Choroid plexus epithelial cell (primary cell): ENCODE measurements at regions not wholly inside any gene's neighbourhood (a gene's known extent, or its start where the extent isn't known, plus 50 kb on each side); places are given as distances from the start of the nearest gene placed in this dataset.
A peak's percentile ranks its signal among the peaks of the same experiment; 100 is the strongest.

ENCODE experiments used
- DNase-seq: peaks from one replicate; pipeline ENCODE4 v3.0.0-alpha.2; 2010; ENCODE audit warnings: low read depth
- H3K4me3 ChIP-seq: 2 replicates; pipeline ENCODE4 v1.5.1; 2011; ENCODE audit warnings: low read depth, mild to moderate bottlenecking, control low read depth, low read length, moderate library complexity
- TF ChIP-seq, protein P1 (sequence below): conservative IDR thresholded peaks from 2 replicates; pipeline ENCODE4 v1.5.1; 2011; ENCODE audit warnings: low read depth, mild to moderate bottlenecking, control low read depth, inconsistent platforms, low read length, moderate library complexity

DNA sequence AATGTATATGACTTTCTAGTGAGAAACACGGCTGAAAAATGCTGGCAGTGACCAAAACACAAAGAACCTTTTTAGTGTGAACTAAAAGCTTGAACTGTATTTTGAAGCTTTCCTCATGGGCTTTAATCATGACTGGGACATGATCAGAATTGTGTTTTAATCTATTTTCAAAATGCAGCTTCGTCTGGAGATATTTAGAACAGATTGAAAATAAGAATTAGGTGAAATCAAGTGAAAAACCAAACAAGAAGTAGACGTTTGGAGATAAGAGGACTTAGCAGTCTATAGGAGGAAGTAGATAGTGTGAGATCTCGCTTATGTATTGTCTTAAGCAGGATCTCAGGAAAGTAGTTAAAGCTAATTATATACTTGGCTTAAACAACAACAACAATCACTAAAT is 865.4 kb upstream of the MBL2 start:
- H3K4me3 ChIP-seq, result no peak overlapping the region
- TF ChIP-seq, protein P1, sequence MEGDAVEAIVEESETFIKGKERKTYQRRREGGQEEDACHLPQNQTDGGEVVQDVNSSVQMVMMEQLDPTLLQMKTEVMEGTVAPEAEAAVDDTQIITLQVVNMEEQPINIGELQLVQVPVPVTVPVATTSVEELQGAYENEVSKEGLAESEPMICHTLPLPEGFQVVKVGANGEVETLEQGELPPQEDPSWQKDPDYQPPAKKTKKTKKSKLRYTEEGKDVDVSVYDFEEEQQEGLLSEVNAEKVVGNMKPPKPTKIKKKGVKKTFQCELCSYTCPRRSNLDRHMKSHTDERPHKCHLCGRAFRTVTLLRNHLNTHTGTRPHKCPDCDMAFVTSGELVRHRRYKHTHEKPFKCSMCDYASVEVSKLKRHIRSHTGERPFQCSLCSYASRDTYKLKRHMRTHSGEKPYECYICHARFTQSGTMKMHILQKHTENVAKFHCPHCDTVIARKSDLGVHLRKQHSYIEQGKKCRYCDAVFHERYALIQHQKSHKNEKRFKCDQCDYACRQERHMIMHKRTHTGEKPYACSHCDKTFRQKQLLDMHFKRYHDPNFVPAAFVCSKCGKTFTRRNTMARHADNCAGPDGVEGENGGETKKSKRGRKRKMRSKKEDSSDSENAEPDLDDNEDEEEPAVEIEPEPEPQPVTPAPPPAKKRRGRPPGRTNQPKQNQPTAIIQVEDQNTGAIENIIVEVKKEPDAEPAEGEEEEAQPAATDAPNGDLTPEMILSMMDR, result no peak
- DNase-seq, result no peak

DNA sequence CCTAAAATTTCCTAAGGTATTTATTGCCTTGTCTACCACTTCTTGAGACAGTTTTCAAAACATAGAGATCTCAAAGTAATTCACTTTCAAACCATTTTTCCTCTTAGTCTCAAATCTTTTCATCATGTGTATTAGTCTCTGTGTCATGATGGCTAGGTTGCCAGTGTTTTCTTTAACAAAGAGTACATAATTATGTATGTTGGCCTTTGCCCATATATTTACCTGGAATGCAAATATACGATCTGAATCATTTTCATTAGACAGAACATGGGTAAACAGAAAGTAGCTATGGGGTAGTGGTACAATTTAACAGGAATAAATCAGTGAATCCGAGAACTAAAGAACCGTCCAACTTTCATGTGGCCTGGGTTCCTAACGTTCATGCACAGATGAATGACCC is 852.1 kb upstream of the MBL2 start:
- no peak overlapping the region for H3K4me3 ChIP-seq
- no peak for DNase-seq
- TF ChIP-seq, protein P1, result no peak

DNA sequence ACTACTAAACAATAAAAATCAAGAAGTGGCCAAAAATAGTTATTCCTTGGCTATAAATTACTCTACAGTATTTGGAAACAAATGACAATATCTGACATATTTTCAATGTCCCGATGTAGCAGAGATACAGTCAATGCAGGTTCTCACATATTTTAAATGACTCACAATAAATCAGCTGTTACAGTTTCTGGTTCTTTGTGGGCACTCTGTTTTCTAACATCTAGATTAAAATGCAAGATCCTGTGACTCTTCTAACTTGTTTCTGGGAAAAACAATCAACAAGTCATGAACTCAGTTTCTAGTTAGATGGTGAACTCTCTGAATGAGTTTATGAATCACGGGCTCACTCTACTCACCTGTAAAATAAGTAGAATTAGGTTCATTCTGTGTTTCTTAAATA is 849.6 kb upstream of the MBL2 start:
- no peak for DNase-seq
- TF ChIP-seq, protein P1, result no peak
- no peak overlapping the region for H3K4me3 ChIP-seq

DNA sequence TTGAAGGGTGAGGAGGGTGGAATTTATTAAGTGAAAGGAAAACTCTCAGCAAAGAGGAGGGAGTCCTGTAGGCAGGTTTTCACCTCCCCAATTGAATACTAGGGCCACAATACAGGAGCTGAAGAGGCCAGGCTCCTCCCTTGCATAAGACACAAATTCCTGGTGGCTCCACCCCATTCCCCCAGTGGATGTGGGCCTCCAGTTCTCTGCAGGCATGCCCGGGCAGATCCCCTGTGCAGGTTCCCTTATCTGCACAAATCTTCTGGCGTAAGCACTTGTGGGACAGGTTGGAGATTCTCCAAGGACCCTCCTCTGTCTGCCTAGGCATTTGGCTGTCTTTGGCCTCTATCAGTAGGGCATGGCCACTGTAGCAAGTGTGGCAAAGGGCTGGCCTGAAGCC is 847.1 kb upstream of the MBL2 start:
- no peak for DNase-seq
- H3K4me3 ChIP-seq, result no peak overlapping the region
- TF ChIP-seq, protein P1, result no peak

DNA sequence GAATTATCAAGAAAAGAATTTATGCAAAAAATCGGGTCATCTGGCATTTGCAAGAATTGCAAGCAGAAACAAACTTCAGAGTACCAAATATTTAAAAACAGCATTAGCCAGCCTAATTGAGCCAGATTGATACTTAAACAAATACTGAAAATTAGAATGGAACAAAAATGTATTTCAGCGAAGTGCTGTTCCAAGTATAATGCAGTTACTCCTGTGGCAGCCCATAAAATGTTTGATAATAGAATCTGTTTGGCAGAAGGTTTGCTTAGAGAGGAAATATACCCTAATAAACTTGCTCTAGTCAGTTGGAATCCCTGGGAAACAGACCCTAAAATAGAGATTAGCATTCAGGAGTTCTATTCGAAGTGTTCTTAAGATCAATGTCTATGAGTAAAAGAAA is 835.1 kb upstream of the MBL2 start:
- no peak overlapping the region for H3K4me3 ChIP-seq
- TF ChIP-seq, protein P1, result no peak
- DNase-seq, result no peak

DNA sequence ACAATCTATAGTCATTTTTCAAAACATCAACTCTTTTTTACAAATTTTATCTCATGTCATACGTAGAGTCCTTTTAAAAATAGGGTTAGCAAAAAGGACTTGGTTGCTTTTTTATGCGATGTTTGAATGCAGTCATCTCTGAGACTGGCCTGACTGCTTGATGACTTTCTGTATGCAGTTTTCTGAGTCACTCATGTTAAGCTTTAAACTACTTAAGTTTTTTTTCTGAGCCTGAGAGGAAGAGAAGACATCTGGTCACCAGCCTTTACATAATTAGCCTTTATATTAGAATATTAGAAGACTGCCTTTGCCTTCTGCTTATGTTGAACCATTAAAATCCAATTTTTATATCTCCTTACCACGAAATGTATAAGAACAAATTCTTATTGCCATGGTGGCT is 834.4 kb upstream of the MBL2 start:
- H3K4me3 ChIP-seq, result no peak overlapping the region
- TF ChIP-seq, protein P1, result no peak
- DNase-seq, result no peak

DNA sequence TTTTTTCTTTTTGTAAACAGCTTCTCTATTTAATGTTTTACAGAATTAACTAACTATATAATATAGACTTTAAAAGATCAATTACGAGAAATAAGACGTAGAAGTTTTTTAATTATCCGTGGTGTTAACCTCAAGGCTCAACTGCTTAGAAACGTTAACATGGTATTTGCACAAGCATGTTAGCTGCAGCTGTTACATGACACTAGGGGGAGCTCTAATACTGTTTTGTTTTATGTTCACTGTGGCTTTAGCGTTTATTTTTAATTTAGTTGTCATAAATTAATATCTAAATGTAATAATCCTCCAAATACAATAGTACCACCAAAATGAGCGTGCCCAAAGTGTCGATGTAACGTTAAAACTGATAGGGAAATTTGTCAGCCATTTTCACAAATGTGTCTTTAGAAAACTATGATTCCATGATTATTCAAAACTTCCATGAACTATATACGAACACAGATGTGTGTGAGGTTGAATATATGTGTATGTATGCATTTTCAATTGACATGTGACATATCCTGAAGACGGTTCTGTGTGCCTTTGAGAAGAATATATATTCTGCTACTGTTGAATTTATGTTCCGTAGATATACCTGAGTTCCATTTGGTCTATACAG is 828.8 kb upstream of the MBL2 start:
- DNase-seq, result peak; percentile 59

More for the DNA sequence above, 828.8 kb upstream of the MBL2 start:
- H3K4me3 ChIP-seq, result no peak overlapping the region
- TF ChIP-seq, protein P1, result peak; percentile 79
